HEK293 (cell line): ENCODE measurements at regions not wholly inside any gene's neighbourhood (a gene's known extent, or its start where the extent isn't known, plus 50 kb on each side); places are given as distances from the start of the nearest gene placed in this dataset.

Experiments used
- CTCF ChIA-PET: fragments of 350-600 bp; formaldehyde crosslinking; extraction: SDS; loops from one replicate; lab custom pipeline; 2021; ENCODE audit warnings: antibody characterized with exemption; lab: Yijun Ruan, JAX
- POLR2A ChIA-PET: fragments of 300-600 bp; formaldehyde crosslinking; extraction: SDS; loops from one replicate; lab custom pipeline; 2020; ENCODE audit warnings: antibody characterized with exemption, inconsistent platforms; lab: Yijun Ruan, JAX
- H3K27ac ChIP-seq: fragments of 200-500 bp; sonication (Bioruptor generic); 2 replicates; pipeline ENCODE4 v1.5.1; 2014; ENCODE audit warnings: low read depth, low read length, control low read depth, inconsistent platforms; ENCODE audit errors: extremely low read depth
- H3K36me3 ChIP-seq, 2 experiments: fragments of 200-500 bp in 1 of 2; sonication (Bioruptor generic) in 1 of 2; 1 replicate in 1 of 2; 2 replicates in 1 of 2; pipeline ENCODE4 v1.5.1; 2014 to 2017; ENCODE audit warnings: inconsistent platforms in 2 of 2, low read length in 2 of 2; ENCODE audit not compliant: control insufficient read depth in 2 of 2, insufficient read depth in 1 of 2
- H3K4me1 ChIP-seq: fragments of 200-500 bp; sonication (Bioruptor generic); 2 replicates; pipeline ENCODE4 v1.5.1; 2014; ENCODE audit warnings: mild to moderate bottlenecking, low read length, inconsistent platforms; ENCODE audit not compliant: control insufficient read depth, insufficient read depth
- H3K4me3 ChIP-seq: 2 replicates; pipeline ENCODE4 v1.5.1; 2011; ENCODE audit warnings: low read depth, mild to moderate bottlenecking, control low read depth, low read length, moderate library complexity
- H3K9me3 ChIP-seq: fragments of 200-500 bp; sonication (Bioruptor generic); 2 replicates; pipeline ENCODE4 v1.5.1; 2014; ENCODE audit warnings: low read depth, low read length, inconsistent platforms; ENCODE audit not compliant: control insufficient read depth, insufficient read depth
- BCL11B ChIP-seq: fragments of 450-650 bp; formaldehyde crosslinking; IDR thresholded peaks from 2 replicates; pipeline ENCODE4 v1.5.1; 2016; ENCODE audit warnings: low read depth, missing biosample characterization, missing genetic modification characterization
- IKZF3 ChIP-seq: fragments of 450-650 bp; IDR thresholded peaks from 2 replicates; pipeline ENCODE4 v1.5.0; 2018; ENCODE audit warnings: missing biosample characterization, mild to moderate bottlenecking, missing genetic modification characterization, moderate library complexity
- KLF8 ChIP-seq: fragments of 450-650 bp; formaldehyde crosslinking; IDR thresholded peaks from 2 replicates; pipeline ENCODE4 v1.5.1; 2016; ENCODE audit warnings: missing biosample characterization, missing genetic modification characterization
- SP7 ChIP-seq: fragments of 450-650 bp; formaldehyde crosslinking; IDR thresholded peaks from 2 replicates; pipeline ENCODE4 v1.5.1; 2016; ENCODE audit warnings: missing biosample characterization, missing genetic modification characterization
- YY1 ChIP-seq: fragments of 450-650 bp; formaldehyde crosslinking; IDR thresholded peaks from 2 replicates; pipeline ENCODE4 v1.5.1; 2018; ENCODE audit warnings: missing biosample characterization, missing genetic modification characterization
- ZBTB1 ChIP-seq: fragments of 450-650 bp; formaldehyde crosslinking; IDR thresholded peaks from 2 replicates; pipeline ENCODE4 v1.5.1; 2016; ENCODE audit warnings: missing biosample characterization, missing genetic modification characterization
- ZBTB48 ChIP-seq: fragments of 450-650 bp; formaldehyde crosslinking; IDR thresholded peaks from 2 replicates; pipeline ENCODE4 v1.5.1; 2016; ENCODE audit warnings: missing biosample characterization, missing genetic modification characterization
- ZFHX2 ChIP-seq: fragments of 450-650 bp; formaldehyde crosslinking; conservative IDR thresholded peaks from 2 replicates; pipeline ENCODE4 v1.5.1; 2016; ENCODE audit warnings: missing biosample characterization, missing genetic modification characterization
- ZNF174 ChIP-seq: fragments of 450-650 bp; formaldehyde crosslinking; IDR thresholded peaks from 2 replicates; pipeline ENCODE4 v1.5.0; 2017; ENCODE audit warnings: missing biosample characterization, mild to moderate bottlenecking, missing genetic modification characterization
- ZNF19 ChIP-seq: fragments of 450-650 bp; formaldehyde crosslinking; IDR thresholded peaks from 2 replicates; pipeline ENCODE4; 2016; ENCODE audit warnings: missing biosample characterization, missing genetic modification characterization, low read depth
- ZNF324 ChIP-seq: fragments of 450-650 bp; formaldehyde crosslinking; IDR thresholded peaks from 2 replicates; pipeline ENCODE4 v1.5.1; 2016; ENCODE audit warnings: missing biosample characterization, missing genetic modification characterization
- ZNF544 ChIP-seq: fragments of 450-650 bp; formaldehyde crosslinking; IDR thresholded peaks from 2 replicates; pipeline ENCODE4 v1.5.0; 2017; ENCODE audit warnings: missing biosample characterization, missing genetic modification characterization
- ZNF561 ChIP-seq: fragments of 450-650 bp; IDR thresholded peaks from 2 replicates; pipeline ENCODE4 v1.5.1; 2018; ENCODE audit warnings: missing biosample characterization, missing genetic modification characterization, borderline replicate concordance
- ZNF624 ChIP-seq: fragments of 450-650 bp; formaldehyde crosslinking; IDR thresholded peaks from 2 replicates; pipeline ENCODE4 v1.5.1; 2017; ENCODE audit warnings: missing biosample characterization, missing genetic modification characterization
- ZNF747 ChIP-seq: fragments of 450-650 bp; formaldehyde crosslinking; IDR thresholded peaks from 2 replicates; pipeline ENCODE4 v1.5.1; 2016; ENCODE audit warnings: missing biosample characterization, missing genetic modification characterization
- ZNF768 ChIP-seq: fragments of 450-650 bp; formaldehyde crosslinking; IDR thresholded peaks from 2 replicates; pipeline ENCODE4 v1.5.1; 2018; ENCODE audit warnings: missing biosample characterization, mild to moderate bottlenecking, missing genetic modification characterization
- ZNF785 ChIP-seq: fragments of 450-650 bp; formaldehyde crosslinking; IDR thresholded peaks from 2 replicates; pipeline ENCODE4 v1.5.1; 2016; ENCODE audit warnings: missing biosample characterization, missing genetic modification characterization
- ZNF837 ChIP-seq: fragments of 450-650 bp; formaldehyde crosslinking; IDR thresholded peaks from 2 replicates; pipeline ENCODE4 v1.5.1; 2016; ENCODE audit warnings: missing biosample characterization, missing genetic modification characterization
- TF ChIP-seq, protein P1 (sequence below): fragments of 450-650 bp; formaldehyde crosslinking; IDR thresholded peaks from 2 replicates; pipeline ENCODE4 v1.5.1; 2016; ENCODE audit warnings: missing biosample characterization, missing genetic modification characterization, borderline replicate concordance
- TF ChIP-seq, protein P2 (sequence below): fragments of 450-650 bp; formaldehyde crosslinking; IDR thresholded peaks from 2 replicates; pipeline ENCODE4 v1.5.1; 2016; ENCODE audit warnings: missing biosample characterization, missing genetic modification characterization
- TF ChIP-seq, protein P3 (sequence below): fragments of 450-650 bp; formaldehyde crosslinking; IDR thresholded peaks from 2 replicates; pipeline ENCODE4 v1.5.1; 2016; ENCODE audit warnings: missing biosample characterization, missing genetic modification characterization
- TF ChIP-seq, protein P4 (sequence below): fragments of 450-650 bp; formaldehyde crosslinking; IDR thresholded peaks from 2 replicates; pipeline ENCODE4 v1.5.1; 2016; ENCODE audit warnings: missing biosample characterization, missing genetic modification characterization

DNA sequence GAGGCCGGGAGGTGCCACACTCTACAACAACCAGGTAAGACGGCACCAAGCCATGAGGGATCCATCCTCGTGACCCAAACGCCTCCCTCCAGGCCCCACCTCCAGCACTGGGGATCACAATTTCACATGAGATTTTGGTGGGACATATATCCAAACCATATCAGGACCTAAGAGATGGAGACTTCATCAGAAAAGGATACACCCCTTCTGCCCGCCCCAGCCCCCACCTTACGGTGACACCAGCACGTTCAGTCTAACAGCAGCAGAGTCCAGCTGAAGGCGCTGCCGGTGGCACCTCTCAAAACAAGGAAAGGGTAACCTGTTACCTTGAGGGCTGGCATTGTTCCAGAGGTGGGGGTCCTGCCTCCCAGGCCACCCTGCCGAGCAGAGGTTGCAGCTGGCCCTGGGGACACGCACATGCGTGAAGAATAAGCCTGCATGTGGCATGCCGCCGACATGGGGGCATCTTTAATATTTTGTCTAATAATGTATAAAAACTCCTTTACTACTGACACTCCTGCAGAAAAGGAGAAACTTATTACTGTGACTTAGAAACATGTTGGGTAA is 154.4 kb downstream of the GALR1 start:
- no peaks in the 10 kb centered on the region for H3K4me1 ChIP-seq
- CTCF ChIA-PET = interaction anchor here (0.6 kb wide), 1 partner anchor 499 kb away, joined by 3 read pairs; no protein-coding TSS in a partner anchor
- no peak overlapping the region for H3K4me3 ChIP-seq
- no peak for TF ChIP-seq YY1 (tag by site-specific recombination)
- TF ChIP-seq ZNF837 = no peak
- TF ChIP-seq ZNF747 (tag by site-specific recombination) = no peak
- TF ChIP-seq, protein P1, sequence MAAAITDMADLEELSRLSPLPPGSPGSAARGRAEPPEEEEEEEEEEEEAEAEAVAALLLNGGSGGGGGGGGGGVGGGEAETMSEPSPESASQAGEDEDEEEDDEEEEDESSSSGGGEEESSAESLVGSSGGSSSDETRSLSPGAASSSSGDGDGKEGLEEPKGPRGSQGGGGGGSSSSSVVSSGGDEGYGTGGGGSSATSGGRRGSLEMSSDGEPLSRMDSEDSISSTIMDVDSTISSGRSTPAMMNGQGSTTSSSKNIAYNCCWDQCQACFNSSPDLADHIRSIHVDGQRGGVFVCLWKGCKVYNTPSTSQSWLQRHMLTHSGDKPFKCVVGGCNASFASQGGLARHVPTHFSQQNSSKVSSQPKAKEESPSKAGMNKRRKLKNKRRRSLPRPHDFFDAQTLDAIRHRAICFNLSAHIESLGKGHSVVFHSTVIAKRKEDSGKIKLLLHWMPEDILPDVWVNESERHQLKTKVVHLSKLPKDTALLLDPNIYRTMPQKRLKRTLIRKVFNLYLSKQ (tag by site-specific recombination) = no peak
- TF ChIP-seq SP7 (tag by site-specific recombination) = no peak
- TF ChIP-seq, protein P2, sequence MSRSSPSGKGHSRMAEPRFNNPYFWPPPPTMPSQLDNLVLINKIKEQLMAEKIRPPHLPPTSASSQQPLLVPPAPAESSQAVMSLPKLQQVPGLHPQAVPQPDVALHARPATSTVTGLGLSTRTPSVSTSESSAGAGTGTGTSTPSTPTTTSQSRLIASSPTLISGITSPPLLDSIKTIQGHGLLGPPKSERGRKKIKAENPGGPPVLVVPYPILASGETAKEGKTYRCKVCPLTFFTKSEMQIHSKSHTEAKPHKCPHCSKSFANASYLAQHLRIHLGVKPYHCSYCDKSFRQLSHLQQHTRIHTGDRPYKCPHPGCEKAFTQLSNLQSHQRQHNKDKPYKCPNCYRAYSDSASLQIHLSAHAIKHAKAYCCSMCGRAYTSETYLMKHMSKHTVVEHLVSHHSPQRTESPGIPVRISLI (tag by site-specific recombination) = no peak
- TF ChIP-seq IKZF3 (tag by site-specific recombination) = no peak
- no peak for TF ChIP-seq KLF8
- TF ChIP-seq, protein P3, sequence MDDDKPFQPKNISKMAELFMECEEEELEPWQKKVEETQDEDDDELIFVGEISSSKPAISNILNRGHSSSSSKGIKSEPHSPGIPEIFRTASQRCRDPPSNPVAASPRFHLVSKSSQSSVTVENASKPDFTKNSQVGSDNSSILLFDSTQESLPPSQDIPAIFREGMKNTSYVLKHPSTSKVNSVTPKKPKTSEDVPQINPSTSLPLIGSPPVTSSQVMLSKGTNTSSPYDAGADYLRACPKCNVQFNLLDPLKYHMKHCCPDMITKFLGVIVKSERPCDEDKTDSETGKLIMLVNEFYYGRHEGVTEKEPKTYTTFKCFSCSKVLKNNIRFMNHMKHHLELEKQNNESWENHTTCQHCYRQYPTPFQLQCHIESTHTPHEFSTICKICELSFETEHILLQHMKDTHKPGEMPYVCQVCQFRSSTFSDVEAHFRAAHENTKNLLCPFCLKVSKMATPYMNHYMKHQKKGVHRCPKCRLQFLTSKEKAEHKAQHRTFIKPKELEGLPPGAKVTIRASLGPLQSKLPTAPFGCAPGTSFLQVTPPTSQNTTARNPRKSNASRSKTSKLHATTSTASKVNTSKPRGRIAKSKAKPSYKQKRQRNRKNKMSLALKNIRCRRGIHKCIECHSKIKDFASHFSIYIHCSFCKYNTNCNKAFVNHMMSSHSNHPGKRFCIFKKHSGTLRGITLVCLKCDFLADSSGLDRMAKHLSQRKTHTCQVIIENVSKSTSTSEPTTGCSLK (tag by site-specific recombination) = no peak
- no peak for TF ChIP-seq ZNF785 (tag by site-specific recombination)
- POLR2A ChIA-PET = no interaction called here
- no peaks in the 10 kb centered on the region for H3K9me3 ChIP-seq
- H3K36me3 ChIP-seq = no peaks in the 10 kb centered on the region
- no peak overlapping the region for H3K27ac ChIP-seq

DNA sequence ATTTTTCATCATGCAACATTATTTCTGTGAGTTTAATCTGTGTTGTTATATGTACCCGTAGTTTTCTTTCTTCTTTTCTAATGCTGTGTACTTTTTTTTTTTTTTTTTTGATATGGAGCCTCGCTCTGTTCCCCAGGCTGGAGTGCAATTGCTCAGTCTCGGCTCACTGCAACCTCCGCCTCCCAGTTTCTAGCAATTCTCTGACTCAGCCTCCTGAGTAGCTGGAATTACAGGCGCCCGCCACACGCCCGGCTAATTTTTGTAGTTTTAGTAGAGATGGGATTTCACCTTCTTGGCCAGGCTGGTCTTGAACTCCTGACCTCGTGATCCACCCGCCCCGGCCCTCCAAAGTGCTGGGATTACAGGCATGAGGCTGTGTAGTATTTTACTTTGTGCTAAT is 155.4 kb downstream of the GALR1 start:
- TF ChIP-seq ZFHX2 (tag by site-specific recombination) (no peak), ZBTB48 (tag by site-specific recombination) (no peak), ZNF324 (tag by site-specific recombination) (no peak), ZNF624 (tag by site-specific recombination) (no peak), ZNF544 (no peak), ZNF561 (tag by site-specific recombination) (no peak), ZNF174 (tag by site-specific recombination) (no peak), ZNF768 (no peak), ZNF19 (no peak), ZBTB1 (no peak), BCL11B (tag by site-specific recombination) (no peak)
- TF ChIP-seq, protein P4, sequence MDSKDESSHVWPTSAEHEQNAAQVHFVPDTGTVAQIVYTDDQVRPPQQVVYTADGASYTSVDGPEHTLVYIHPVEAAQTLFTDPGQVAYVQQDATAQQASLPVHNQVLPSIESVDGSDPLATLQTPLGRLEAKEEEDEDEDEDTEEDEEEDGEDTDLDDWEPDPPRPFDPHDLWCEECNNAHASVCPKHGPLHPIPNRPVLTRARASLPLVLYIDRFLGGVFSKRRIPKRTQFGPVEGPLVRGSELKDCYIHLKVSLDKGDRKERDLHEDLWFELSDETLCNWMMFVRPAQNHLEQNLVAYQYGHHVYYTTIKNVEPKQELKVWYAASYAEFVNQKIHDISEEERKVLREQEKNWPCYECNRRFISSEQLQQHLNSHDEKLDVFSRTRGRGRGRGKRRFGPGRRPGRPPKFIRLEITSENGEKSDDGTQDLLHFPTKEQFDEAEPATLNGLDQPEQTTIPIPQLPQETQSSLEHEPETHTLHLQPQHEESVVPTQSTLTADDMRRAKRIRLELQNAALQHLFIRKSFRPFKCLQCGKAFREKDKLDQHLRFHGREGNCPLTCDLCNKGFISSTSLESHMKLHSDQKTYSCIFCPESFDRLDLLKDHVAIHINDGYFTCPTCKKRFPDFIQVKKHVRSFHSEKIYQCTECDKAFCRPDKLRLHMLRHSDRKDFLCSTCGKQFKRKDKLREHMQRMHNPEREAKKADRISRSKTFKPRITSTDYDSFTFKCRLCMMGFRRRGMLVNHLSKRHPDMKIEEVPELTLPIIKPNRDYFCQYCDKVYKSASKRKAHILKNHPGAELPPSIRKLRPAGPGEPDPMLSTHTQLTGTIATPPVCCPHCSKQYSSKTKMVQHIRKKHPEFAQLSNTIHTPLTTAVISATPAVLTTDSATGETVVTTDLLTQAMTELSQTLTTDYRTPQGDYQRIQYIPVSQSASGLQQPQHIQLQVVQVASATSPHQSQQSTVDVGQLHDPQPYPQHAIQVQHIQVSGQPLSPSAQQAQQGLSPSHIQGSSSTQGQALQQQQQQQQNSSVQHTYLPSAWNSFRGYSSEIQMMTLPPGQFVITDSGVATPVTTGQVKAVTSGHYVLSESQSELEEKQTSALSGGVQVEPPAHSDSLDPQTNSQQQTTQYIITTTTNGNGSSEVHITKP (tag by site-specific recombination) = no peak
- Histone ChIP-seq H3K27ac (no peak overlapping the region), H3K36me3 (no peaks in the 10 kb centered on the region), H3K4me3 (no peak overlapping the region), H3K9me3 (no peaks in the 10 kb centered on the region), H3K4me1 (no peaks in the 10 kb centered on the region)
- ChIA-PET POLR2A (no interaction called here), CTCF (interaction anchor here (0.5 kb wide), 1 partner anchor 246 kb away, joined by 4 read pairs; no protein-coding TSS in a partner anchor)
